H9 (cell line): ENCODE measurements at regions not wholly inside any gene's neighbourhood (a gene's known extent, or its start where the extent isn't known, plus 50 kb on each side); places are given as distances from the start of the nearest gene placed in this dataset.

Experiments used
- DNase-seq: peaks from one replicate; pipeline ENCODE4 v3.0.0-alpha.2; 2017
- H2AFZ ChIP-seq: one replicate; pipeline ENCODE4 v1.6.1; 2013; ENCODE audit warnings: mild to moderate bottlenecking, low read length, control low read depth, moderate library complexity
- H2AK5ac ChIP-seq: 2 replicates; pipeline ENCODE4 v1.6.1; 2013; ENCODE audit warnings: low read length, control low read depth, mixed read lengths; ENCODE audit not compliant: insufficient read length
- H2BK120ac ChIP-seq: one replicate; pipeline ENCODE4 v1.6.1; 2013; ENCODE audit warnings: low read depth, mild to moderate bottlenecking, low read length, control low read depth, inconsistent platforms; ENCODE audit not compliant: poor library complexity, severe bottlenecking
- H2BK12ac ChIP-seq: 2 replicates; pipeline ENCODE4 v1.6.1; 2013; ENCODE audit warnings: low read length, control low read depth, mixed read lengths, low read depth; ENCODE audit not compliant: insufficient read length
- H2BK15ac ChIP-seq: 2 replicates; pipeline ENCODE4 v1.6.1; 2013; ENCODE audit warnings: low read depth, low read length, control low read depth
- H2BK20ac ChIP-seq: one replicate; pipeline ENCODE4 v1.6.1; 2013; ENCODE audit warnings: low read depth, mild to moderate bottlenecking, low read length, control low read depth, inconsistent platforms; ENCODE audit not compliant: poor library complexity, severe bottlenecking
- H2BK5ac ChIP-seq: 2 replicates; pipeline ENCODE4 v1.6.1; 2013; ENCODE audit warnings: low read length, control low read depth, mixed read lengths; ENCODE audit not compliant: insufficient read length
- H3K14ac ChIP-seq: 2 replicates; pipeline ENCODE4 v1.6.1; 2013; ENCODE audit warnings: low read length, control low read depth; ENCODE audit not compliant: insufficient read depth
- H3K18ac ChIP-seq: 2 replicates; pipeline ENCODE4 v1.6.1; 2013; ENCODE audit warnings: low read depth, mild to moderate bottlenecking, mixed read lengths, low read length, control low read depth; ENCODE audit not compliant: insufficient read length
- H3K23ac ChIP-seq: 2 replicates; pipeline ENCODE4 v1.6.1; 2013; ENCODE audit warnings: low read length, control low read depth, mixed read lengths, low read depth; ENCODE audit not compliant: insufficient read length
- H3K23me2 ChIP-seq: 2 replicates; pipeline ENCODE4 v1.6.1; 2013; ENCODE audit warnings: low read depth, mild to moderate bottlenecking, mixed read lengths, low read length, control low read depth; ENCODE audit not compliant: insufficient read length, poor library complexity, severe bottlenecking
- H3K27ac ChIP-seq: 2 replicates; pipeline ENCODE4 v1.5.1; 2013; ENCODE audit warnings: low read length, control low read depth, mixed read lengths, low read depth; ENCODE audit not compliant: insufficient read length
- H3K27me3 ChIP-seq: 2 replicates; pipeline ENCODE4 v1.6.1; 2013; ENCODE audit warnings: low read length, control low read depth, inconsistent platforms; ENCODE audit not compliant: insufficient read depth
- H3K4ac ChIP-seq: 2 replicates; pipeline ENCODE4 v1.6.1; 2013; ENCODE audit warnings: low read depth, mild to moderate bottlenecking, control low read depth, inconsistent platforms, low read length, moderate library complexity
- H3K4me1 ChIP-seq: 2 replicates; pipeline ENCODE4 v1.6.1; 2013; ENCODE audit warnings: low read length, control low read depth, inconsistent platforms; ENCODE audit not compliant: insufficient read depth
- H3K4me2 ChIP-seq: 2 replicates; pipeline ENCODE4 v1.6.1; 2013; ENCODE audit warnings: low read length, control low read depth, mixed read lengths; ENCODE audit not compliant: insufficient read length, insufficient read depth
- H3K56ac ChIP-seq: 2 replicates; pipeline ENCODE4 v1.6.1; 2013; ENCODE audit warnings: low read depth, mild to moderate bottlenecking, mixed read lengths, low read length, control low read depth; ENCODE audit not compliant: insufficient read length
- H3K79me1 ChIP-seq: 2 replicates; pipeline ENCODE4 v1.6.1; 2013; ENCODE audit warnings: low read depth, mild to moderate bottlenecking, moderate library complexity, low read length, control low read depth, inconsistent platforms; ENCODE audit not compliant: insufficient read depth, poor library complexity, severe bottlenecking
- H3K79me2 ChIP-seq: 2 replicates; pipeline ENCODE4 v1.6.1; 2013; ENCODE audit warnings: low read length, control low read depth, inconsistent platforms; ENCODE audit not compliant: insufficient read depth
- H3K9ac ChIP-seq: 2 replicates; pipeline ENCODE4 v1.6.1; 2013; ENCODE audit warnings: low read length, control low read depth, mixed read lengths; ENCODE audit not compliant: insufficient read length; ENCODE audit errors: extremely low read depth
- H3K9me3 ChIP-seq: one replicate; pipeline ENCODE4 v1.6.1; 2013; ENCODE audit warnings: low read depth, low read length, inconsistent platforms; ENCODE audit not compliant: control insufficient read depth
- H3T11ph ChIP-seq: one replicate; pipeline ENCODE4 v1.6.1; 2013; ENCODE audit warnings: mild to moderate bottlenecking, low read length, control low read depth, inconsistent platforms
- H4K20me1 ChIP-seq: one replicate; pipeline ENCODE4 v1.6.1; 2013; ENCODE audit not compliant: control insufficient read depth, insufficient read length, insufficient read depth
- H4K5ac ChIP-seq: 2 replicates; pipeline ENCODE4 v1.6.1; 2013; ENCODE audit warnings: low read depth, mild to moderate bottlenecking, mixed read lengths, low read length, control low read depth; ENCODE audit not compliant: insufficient read length
- H4K8ac ChIP-seq: replicated peaks from 2 replicates; pipeline ENCODE4 v1.6.1; 2013; ENCODE audit warnings: low read length, control low read depth, mixed read lengths, low read depth; ENCODE audit not compliant: insufficient read length
- H4K91ac ChIP-seq: 2 replicates; pipeline ENCODE4 v1.6.1; 2013; ENCODE audit warnings: low read depth, mild to moderate bottlenecking, moderate library complexity, mixed read lengths, low read length, control low read depth; ENCODE audit not compliant: insufficient read length
- H3K27ac Mint-ChIP-seq, 3 experiments: 2 replicates in 2 of 3; 3 replicates in 1 of 3; pipeline ENCODE4 v1.8.0; 2020 to 2021; ENCODE audit warnings: mixed read lengths in 3 of 3, mild to moderate bottlenecking in 1 of 3, moderate library complexity in 1 of 3
- H3K27me3 Mint-ChIP-seq: 2 replicates; pipeline ENCODE4 v1.8.0; 2021; ENCODE audit warnings: low read depth, mild to moderate bottlenecking, moderate library complexity, mixed read lengths
- H3K36me3 Mint-ChIP-seq, 3 experiments: 2 replicates in 2 of 3; 3 replicates in 1 of 3; pipeline ENCODE4 v1.8.0; 2020 to 2021; ENCODE audit warnings: low read depth in 3 of 3, mixed read lengths in 3 of 3; ENCODE audit not compliant: insufficient read depth in 1 of 3
- H3K4me1 Mint-ChIP-seq, 2 experiments: 2 replicates each; pipeline ENCODE4 v1.8.0; 2020; ENCODE audit warnings: mixed read lengths in 2 of 2
- H3K4me3 Mint-ChIP-seq, 2 experiments: 2 replicates in 1 of 2; 3 replicates in 1 of 2; pipeline ENCODE4 v1.8.0; 2020 to 2021; ENCODE audit warnings: mild to moderate bottlenecking in 2 of 2, mixed read lengths in 2 of 2, moderate library complexity in 1 of 2
- H3K9me3 Mint-ChIP-seq, 2 experiments: 2 replicates in 1 of 2; 3 replicates in 1 of 2; pipeline ENCODE4 v1.8.0; 2020; ENCODE audit warnings: mild to moderate bottlenecking in 2 of 2, mixed read lengths in 2 of 2, moderate library complexity in 1 of 2
- WGBS: extraction: QIAGEN DNeasy Blood & Tissue Kit; methylation state at CpG from one replicate; pipeline ENCODE4 v1.1.7; 2013; ENCODE audit warnings: missing lambda C conversion rate, low lambda C conversion rate, mixed read lengths; ENCODE audit not compliant: insufficient read length; ENCODE audit errors: extremely low coverage; 5-methylcytosine and 5-hydroxymethylcytosine counted together
- TF ChIP-seq, protein P1 (sequence below): fragments of 200-600 bp; sonication (generic); conservative IDR thresholded peaks from 3 replicates; pipeline ENCODE4 v1.8.0; 2021; ENCODE audit warnings: antibody characterized with exemption, mild to moderate bottlenecking

DNA sequence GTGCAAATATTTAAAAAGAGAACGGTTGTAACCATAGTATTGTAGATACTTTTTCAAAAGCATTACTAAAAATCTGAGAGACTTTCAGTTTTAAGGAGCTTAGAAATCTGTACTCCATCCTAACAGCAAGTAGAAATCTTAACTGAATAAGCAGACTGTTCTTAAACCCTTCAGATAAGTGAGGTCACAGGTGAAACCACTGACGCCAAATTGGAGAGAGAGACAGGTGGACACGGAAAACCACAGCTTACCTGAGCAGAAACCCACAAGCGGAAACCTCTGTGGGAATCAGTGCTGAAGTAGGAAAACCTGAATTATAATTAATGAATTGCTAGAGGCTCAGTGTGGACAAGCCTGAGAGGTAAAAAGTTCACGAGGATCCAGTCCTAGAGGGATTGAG is 959.4 kb upstream of the CELF4 start:
- H3K56ac ChIP-seq = no peak overlapping the region
- no peak overlapping the region for H3K4ac ChIP-seq
- no peak overlapping the region for H2BK20ac ChIP-seq
- no peak overlapping the region for H4K91ac ChIP-seq
- H3K27me3 ChIP-seq = no peaks in the 10 kb centered on the region
- no peak overlapping the region for H3T11ph ChIP-seq
- H2BK120ac ChIP-seq = no peak overlapping the region
- no peaks in the 10 kb centered on the region for H3K79me2 ChIP-seq
- no peak overlapping the region for H3K14ac ChIP-seq
- H2AK5ac ChIP-seq = no peak overlapping the region
- TF ChIP-seq, protein P1, sequence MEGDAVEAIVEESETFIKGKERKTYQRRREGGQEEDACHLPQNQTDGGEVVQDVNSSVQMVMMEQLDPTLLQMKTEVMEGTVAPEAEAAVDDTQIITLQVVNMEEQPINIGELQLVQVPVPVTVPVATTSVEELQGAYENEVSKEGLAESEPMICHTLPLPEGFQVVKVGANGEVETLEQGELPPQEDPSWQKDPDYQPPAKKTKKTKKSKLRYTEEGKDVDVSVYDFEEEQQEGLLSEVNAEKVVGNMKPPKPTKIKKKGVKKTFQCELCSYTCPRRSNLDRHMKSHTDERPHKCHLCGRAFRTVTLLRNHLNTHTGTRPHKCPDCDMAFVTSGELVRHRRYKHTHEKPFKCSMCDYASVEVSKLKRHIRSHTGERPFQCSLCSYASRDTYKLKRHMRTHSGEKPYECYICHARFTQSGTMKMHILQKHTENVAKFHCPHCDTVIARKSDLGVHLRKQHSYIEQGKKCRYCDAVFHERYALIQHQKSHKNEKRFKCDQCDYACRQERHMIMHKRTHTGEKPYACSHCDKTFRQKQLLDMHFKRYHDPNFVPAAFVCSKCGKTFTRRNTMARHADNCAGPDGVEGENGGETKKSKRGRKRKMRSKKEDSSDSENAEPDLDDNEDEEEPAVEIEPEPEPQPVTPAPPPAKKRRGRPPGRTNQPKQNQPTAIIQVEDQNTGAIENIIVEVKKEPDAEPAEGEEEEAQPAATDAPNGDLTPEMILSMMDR = no peak
- Mint-ChIP-seq H3K27me3 (no peaks in the 10 kb centered on the region), H3K36me3 (no peaks in the 10 kb centered on the region), H3K4me3 (no peak overlapping the region), H3K9me3 (no peaks in the 10 kb centered on the region), H3K4me1 (peaks cover 4 to 5% of the 10 kb centered on the region in 2 experiments; a peak in 3 of 4 replicates), H3K27ac (no peak overlapping the region)
- H2AFZ ChIP-seq = no peak overlapping the region
- no peaks in the 10 kb centered on the region for H4K20me1 ChIP-seq
- H2BK5ac ChIP-seq = no peak overlapping the region
- no peaks in the 10 kb centered on the region for H3K79me1 ChIP-seq
- no peak overlapping the region for H4K5ac ChIP-seq
- no peak overlapping the region for H2BK15ac ChIP-seq
- no peak overlapping the region for H3K18ac ChIP-seq
- no peak overlapping the region for H3K27ac ChIP-seq
- H3K23me2 ChIP-seq = no peaks in the 10 kb centered on the region
- H3K9ac ChIP-seq = no peak overlapping the region
- H2BK12ac ChIP-seq = no peak overlapping the region
- H4K8ac ChIP-seq = no peak overlapping the region
- H3K9me3 ChIP-seq = no peaks in the 10 kb centered on the region
- no peak overlapping the region for H3K23ac ChIP-seq
- WGBS = no CpG with 5 or more reads among the region's 5 CpGs
- no peak overlapping the region for H3K4me2 ChIP-seq
- no peaks in the 10 kb centered on the region for H3K4me1 ChIP-seq
- no peak for DNase-seq
